Stimulated activated CD4-positive, alpha-beta T cell treated with anti-CD3 and anti-CD28 coated beads, Interleukin-2, amount 100 ng/mL, for 4 hours (primary cell): ENCODE measurements at regions not wholly inside any gene's neighbourhood (a gene's known extent, or its start where the extent isn't known, plus 50 kb on each side); places are given as distances from the start of the nearest gene placed in this dataset.

Experiments
- DNase-seq: peaks from one replicate; pipeline ENCODE4 v3.0.0-alpha.2; 2020; ENCODE audit warnings: low read depth

DNA sequence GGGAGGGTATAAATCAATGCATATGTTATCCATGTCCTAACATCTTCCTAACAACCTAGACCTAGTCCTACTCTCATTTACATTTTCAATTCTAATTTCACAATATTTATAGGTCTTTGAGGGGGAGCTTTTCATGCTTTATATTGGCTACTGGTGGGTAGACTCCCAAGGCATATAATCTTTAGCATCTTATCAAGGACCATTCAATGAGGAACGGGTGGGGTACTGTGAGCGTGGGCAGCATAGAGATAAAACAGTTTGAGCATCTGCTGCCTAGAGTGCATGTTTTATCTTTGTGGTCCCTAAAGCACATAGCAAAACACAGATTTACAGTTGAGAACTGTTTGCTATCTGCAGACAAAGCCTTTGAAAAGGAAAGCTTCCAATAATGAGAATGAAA lies 427.6 kb upstream of the WWC1 start:
- no peak for DNase-seq

- DNase-seq, result no peak
Measured at GRCh38 chr5:167864801-167865200, 426.6 kb upstream of the WWC1 start.

DNA sequence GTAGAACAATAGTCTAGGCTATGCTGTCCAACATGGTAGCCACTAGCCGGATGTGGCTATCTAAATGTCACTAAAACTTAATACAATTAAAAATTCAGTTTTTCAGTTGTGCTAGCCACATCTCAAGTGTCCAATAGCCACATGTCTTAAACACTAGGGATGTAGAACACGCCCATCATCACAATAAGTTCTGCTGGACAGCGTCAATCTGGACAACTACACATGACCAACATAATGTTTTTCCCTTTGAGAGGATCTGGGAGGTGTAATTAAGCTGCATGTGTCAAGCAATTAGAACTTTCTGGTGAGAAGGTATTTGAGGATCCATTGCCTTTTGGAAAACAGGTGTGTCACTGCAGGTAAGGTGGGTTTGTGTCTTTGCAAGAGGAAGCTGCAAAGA lies 424.6 kb upstream of the WWC1 start:
- no peak for DNase-seq

GRCh38 chr5:167867281-167867680 lies 424.2 kb upstream of the WWC1 start:
- DNase-seq, result no peak

DNA sequence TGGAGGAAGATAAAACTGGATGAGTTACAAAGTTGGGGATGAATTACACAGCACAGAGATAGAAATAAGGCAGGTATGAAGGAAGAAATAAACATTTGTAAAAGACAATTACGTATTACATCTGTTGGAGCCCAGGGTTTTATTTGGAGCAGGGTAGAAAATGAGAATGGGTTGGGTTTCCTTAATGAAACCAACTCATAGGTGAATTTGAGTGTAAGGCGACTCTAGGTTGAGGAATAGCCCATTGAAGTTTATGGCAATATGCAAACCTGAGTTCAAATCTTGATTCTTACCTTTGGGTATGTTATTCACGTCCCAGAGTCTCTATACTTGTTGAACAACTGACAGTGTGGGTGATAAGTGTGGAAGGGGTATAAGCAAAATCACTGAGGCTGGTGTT lies 422.3 kb upstream of the WWC1 start:
- DNase-seq, result no peak

DNA sequence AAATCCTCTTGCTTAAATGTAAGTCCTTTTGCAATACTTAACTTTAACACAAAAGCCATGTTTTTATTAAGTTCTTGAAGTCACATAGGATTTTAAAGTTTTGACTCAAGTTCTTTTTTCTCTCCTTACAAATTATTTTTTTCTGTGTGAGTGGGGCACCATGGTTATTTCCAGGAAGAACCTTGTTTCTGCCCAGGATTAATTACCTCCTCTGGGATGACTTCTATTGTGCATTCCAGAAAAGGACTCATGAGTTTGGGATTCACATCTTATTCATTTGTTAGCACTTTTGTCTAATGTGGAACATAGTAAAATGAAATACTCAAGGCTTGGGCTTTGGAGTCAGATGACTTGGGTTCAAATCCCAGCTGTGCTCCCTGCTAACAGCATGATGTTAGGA lies 421.4 kb upstream of the WWC1 start:
- no peak for DNase-seq

DNA sequence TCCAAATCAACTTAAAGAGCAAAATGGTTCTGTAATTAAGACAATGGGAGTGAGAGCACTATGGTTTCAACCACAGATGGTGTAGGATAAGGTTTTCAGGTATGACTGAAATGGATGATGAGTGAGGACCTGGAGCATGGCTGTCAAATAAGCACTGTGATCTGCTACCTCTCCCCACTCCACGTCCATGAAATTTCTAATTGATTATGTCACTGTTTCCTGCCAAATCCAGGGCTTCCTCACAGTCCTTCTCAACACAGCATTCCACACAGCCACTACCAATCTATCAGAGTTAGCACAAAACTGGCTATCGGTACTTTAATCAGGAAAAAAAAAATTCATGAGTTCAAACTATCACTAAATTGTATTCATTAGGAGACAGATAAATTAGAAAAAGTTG lies 420.4 kb upstream of the WWC1 start:
- no peak for DNase-seq

DNA sequence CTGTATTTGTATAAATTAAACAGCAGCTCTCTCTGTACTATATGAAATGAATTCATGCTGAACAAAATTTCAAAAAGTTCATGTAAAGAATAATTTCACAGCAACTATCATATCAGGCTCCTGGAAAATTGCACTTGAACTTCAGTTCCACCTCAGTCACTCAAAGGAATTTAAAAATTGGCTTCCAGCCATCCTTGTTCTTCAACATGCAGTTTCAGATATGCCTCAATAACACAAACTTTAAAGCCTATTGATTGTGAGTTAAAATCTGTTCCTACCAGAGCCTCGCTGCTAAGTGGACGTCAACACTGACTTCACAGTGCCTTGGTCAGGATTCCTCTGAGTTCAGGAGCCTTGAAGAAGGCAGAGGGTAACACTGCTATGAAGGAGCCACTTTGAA lies 418.7 kb upstream of the WWC1 start:
- DNase-seq, result no peak

DNA sequence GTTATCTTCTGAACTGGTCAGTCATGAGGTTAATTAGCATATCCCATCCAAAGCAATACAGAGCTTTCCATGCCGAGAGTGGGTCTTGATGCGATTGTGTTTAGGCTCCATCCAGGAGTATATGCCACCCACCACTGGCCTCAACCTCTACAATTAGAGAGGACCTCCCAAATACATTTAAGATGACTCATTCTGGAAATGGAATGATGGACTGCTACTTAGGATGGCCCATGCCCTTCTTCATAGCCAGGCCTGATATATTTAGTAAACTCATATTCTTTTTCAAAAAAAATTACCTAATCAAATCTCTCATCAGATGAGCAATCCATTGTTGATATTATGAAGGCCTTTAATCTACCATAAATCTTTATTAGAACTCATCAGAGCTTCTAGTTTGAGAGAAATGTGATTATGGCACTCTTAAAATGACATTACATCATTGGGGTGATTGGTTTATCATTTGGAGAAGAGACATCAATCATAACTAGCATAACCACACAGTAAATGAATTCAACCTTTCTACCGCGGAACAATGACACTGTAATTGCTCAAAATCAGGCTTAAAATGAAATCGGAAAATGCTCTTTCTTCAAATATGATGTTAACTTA lies 414.2 kb upstream of the WWC1 start:
- no peak for DNase-seq

GRCh38 chr5:167877924-167878323 lies 413.5 kb upstream of the WWC1 start:
- no peak for DNase-seq

DNA sequence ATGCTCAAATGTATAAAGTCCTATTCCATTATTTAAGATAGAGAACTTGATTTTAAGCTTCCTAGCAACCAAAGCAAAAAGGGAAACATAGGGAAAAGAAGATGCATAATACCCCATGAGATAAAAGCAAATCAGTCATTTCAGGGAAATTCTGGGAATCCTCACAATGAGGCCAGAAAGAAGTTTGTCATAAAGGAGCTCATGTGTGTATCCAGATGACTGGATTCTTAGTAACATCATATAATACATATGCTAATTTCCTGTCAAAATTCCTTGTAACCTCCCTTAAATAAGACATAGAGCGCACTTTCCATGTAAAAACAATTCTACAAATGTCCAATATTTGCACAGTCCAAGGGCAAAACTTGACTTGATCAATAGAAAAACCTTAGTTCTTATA lies 411.0 kb upstream of the WWC1 start:
- DNase-seq, result no peak

- no peak for DNase-seq
Measured at GRCh38 chr5:167881041-167881440, 410.4 kb upstream of the WWC1 start.

DNA sequence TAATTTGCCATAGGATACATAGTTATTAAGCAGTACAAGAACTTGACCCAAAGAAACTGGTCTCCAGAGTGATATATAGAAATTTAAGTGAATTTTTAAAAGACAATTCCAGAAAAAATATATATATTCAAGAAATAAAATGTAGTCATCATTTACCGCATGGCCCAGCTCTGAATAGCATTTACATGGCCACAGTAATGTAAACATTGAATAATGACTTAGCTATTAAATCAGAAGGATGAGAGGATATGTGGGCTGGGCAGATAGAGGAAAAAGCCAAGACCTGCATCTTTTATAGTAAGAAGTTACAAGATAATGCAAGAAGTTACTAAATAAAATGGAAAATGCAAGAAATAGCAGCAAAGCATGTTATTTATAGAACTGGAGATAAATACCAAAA lies 405.2 kb upstream of the WWC1 start:
- DNase-seq, result no peak

- DNase-seq, result no peak
Measured at GRCh38 chr5:167888393-167888792, 403.1 kb upstream of the WWC1 start.

GRCh38 chr5:167889276-167889675 lies 402.2 kb upstream of the WWC1 start:
- DNase-seq, result no peak

DNA sequence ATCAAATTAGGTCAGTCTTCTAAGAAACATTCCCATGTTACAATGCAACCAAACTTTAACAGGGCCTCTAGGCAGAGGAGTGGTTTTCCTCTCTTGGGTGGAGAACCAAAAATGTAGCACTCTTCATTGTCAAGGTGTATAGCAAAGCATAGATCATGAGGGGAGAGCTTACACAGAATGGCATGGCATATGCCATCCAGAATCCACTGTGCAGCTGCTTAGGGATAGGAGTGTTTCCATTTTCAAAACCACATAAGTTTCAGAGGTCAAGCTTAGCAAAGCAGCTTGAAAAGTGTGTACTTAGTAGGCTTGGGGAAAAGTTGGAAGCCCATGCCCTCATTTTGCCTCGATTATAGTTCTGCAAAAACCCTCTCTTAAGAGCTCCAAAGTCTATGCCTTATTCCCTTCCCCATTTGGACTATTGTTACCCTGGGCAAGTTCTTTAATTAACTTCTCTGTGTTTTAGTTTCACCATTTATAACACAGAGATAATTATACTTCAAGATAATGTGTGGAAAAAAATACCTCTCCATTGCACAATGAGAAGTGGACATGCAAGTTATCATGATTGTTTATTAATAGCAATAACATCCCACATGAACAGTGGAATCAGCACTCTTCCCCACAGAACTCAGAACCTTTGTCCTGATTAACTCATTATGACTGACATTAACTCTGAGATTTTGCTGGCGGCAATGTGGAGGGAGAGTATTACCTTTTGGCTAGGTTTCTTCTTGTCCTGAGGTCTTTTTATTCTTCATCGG lies 398.9 kb upstream of the WWC1 start:
- no peak for DNase-seq

DNA sequence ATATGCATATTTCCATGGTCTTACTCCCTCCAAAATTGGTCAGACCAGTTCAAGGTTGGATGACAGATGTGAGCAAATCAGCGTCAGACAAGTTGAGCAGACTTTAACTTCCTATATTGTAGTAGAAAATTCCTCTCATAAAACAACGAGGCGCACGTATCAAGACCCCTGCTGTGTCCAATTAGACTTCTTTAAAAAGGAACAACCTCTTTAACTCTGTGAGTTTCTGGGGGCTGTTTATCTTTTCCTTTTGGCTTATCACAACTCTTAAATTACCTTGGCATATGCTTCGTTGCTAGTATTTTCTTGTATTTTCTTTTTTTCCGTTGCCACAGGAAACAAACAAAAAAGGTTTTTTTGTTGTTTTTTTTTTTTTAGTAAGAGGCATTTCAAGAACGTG lies 398.2 kb upstream of the WWC1 start:
- no peak for DNase-seq

GRCh38 chr5:167894631-167895472 lies 396.6 kb upstream of the WWC1 start:
- no peak for DNase-seq

DNA sequence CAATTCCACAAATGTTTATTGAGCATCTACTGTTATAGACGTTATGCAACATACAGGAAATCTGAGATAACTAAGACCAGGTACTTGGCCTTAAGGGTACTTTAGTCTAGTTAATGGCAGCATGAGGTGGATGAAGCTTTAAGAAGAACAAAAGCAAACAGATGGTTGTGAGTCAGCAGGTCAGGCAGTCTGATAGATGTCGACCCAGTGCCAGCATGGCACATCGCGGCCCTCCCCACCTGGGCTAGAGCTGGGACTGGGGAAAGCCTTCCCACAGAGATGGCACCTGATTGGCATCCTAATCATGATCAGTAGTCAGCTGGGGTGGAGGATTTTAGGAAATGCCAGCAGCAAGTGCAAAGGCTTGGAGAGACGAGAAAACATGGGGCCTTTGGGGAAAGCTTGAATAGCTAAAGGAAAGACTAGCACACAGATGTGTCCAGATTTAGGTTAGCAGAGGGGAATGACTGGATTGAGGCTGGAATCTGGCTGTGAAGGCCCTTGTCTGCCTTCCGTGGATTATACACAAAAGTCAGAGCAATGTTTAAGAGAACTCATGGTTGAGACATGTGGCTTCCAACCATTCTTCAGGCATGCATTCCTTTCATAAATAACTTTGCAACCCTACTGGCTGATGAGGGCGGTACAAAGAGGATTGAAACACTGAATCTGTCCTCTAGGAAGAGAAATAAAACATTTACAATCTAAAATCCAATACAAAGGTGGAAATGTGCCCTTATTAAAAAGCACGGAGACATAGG lies 395.4 kb upstream of the WWC1 start:
- no peak for DNase-seq

- no peak for DNase-seq
Measured at GRCh38 chr5:167896814-167897213, 394.6 kb upstream of the WWC1 start.

- DNase-seq, result no peak
Measured at GRCh38 chr5:167897371-167897770, 394.1 kb upstream of the WWC1 start.

DNA sequence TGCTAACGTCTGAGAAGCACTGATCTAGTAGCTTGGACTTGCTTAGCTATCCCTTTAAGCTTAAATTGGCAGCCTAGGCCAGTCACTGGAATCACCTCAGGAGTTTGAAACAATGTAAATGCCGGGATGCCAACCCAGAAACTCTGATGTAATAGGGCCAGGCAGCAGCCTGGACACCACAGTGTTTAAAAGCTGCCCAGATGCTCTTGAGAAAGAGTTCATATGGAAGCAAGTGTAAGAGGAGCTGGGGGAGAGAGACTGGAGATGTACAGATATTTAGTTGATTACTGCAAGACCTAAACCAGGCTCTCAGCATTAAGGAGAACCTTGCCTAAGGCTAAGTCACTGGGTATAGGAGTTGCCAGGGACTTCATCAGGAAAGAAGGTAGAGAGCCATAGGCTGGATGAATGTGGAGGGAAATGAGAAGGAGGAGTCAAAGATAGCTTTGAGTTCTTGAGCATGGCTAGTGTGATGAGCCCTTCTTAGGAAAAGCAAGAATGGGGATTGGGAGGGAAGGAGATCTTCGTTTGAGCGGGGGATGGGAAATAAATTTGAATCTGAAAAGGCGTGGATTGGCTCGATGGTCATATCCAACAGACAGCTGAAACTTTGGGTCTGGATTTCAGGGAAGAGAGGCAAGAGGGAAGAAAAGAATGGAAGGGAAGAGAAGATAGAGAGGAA lies 392.9 kb upstream of the WWC1 start:
- DNase-seq, result no peak
